HG03378 (cell line): ENCODE measurements at regions not wholly inside any gene's neighbourhood (a gene's known extent, or its start where the extent isn't known, plus 50 kb on each side); places are given as distances from the start of the nearest gene placed in this dataset.

Experiments
- ATAC-seq: cut with Tn5 transposase; IDR thresholded peaks from one replicate; pipeline ENCODE4 v1.9.1; 2021; ENCODE audit warnings: mild to moderate bottlenecking, moderate library complexity; ENCODE audit not compliant: unreplicated experiment

- no peak for ATAC-seq
Measured at GRCh38 chrX:80098038-80098437, 83.5 kb downstream of the TBX22 start.

- no peak for ATAC-seq
Measured at GRCh38 chrX:80120335-80120734, 105.8 kb downstream of the TBX22 start.

- ATAC-seq: no peak
Measured at GRCh38 chrX:80138938-80139337, 124.4 kb downstream of the TBX22 start.

- no peak for ATAC-seq
Measured at GRCh38 chrX:80139564-80139963, 125.0 kb downstream of the TBX22 start.

GRCh38 chrX:80170581-80170980, 156.0 kb downstream of the TBX22 start:
- ATAC-seq: no peak

GRCh38 chrX:80173261-80173660, 158.7 kb downstream of the TBX22 start:
- no peak for ATAC-seq

GRCh38 chrX:80174925-80175574, 160.5 kb downstream of the TBX22 start:
- ATAC-seq: no peak

- no peak for ATAC-seq
Measured at GRCh38 chrX:80181079-80181478, 166.5 kb downstream of the TBX22 start.

- no peak for ATAC-seq
Measured at GRCh38 chrX:80184854-80185253, 170.3 kb downstream of the TBX22 start.

- no peak for ATAC-seq
Measured at GRCh38 chrX:80206647-80207046, 192.1 kb downstream of the TBX22 start.

- ATAC-seq: no peak
Measured at GRCh38 chrX:80207327-80207726, 192.8 kb downstream of the TBX22 start.

GRCh38 chrX:80216086-80216485, 201.5 kb downstream of the TBX22 start:
- ATAC-seq: no peak

- no peak for ATAC-seq
Measured at GRCh38 chrX:80223982-80224579, 196.2 kb upstream of the TENT5D start.

- ATAC-seq: no peak
Measured at GRCh38 chrX:80229626-80230025, 190.6 kb upstream of the TENT5D start.

- ATAC-seq: no peak
Measured at GRCh38 chrX:80237072-80237471, 183.2 kb upstream of the TENT5D start.

GRCh38 chrX:80246271-80246670, 174.0 kb upstream of the TENT5D start:
- no peak for ATAC-seq

GRCh38 chrX:80266287-80266686, 154.0 kb upstream of the TENT5D start:
- no peak for ATAC-seq

- ATAC-seq: no peak
Measured at GRCh38 chrX:80266979-80267378, 153.3 kb upstream of the TENT5D start.

- ATAC-seq: no peak
Measured at GRCh38 chrX:80267790-80268189, 152.5 kb upstream of the TENT5D start.

GRCh38 chrX:80282535-80282934, 137.7 kb upstream of the TENT5D start:
- no peak for ATAC-seq

- peak; percentile 65 for ATAC-seq
Measured at GRCh38 chrX:80285131-80285773, 135.0 kb upstream of the TENT5D start.

- no peak for ATAC-seq
Measured at GRCh38 chrX:80290834-80291233, 129.4 kb upstream of the TENT5D start.
